Stimulated activated naive B cell treated with anti-CD40 and anti-IgM and Interleukin-4, amounts not matched to agents 10 μg/mL and 1 μg/mL and 100 μg/mL, for 72 hours (primary cell): ENCODE measurements at regions not wholly inside any gene's neighbourhood (a gene's known extent, or its start where the extent isn't known, plus 50 kb on each side); places are given as distances from the start of the nearest gene placed in this dataset.

Source experiments
- ATAC-seq, 2 donors: fragments of 150-1000 bp; cut with Tn5 transposase; replicated peaks; 2 replicates each; pipeline ENCODE4 v1.10.0; 2021; ENCODE audit warnings: moderate library complexity in 1 of 2
- DNase-seq: peaks from one replicate; pipeline ENCODE4 v3.0.0; 2021
- H3K27ac Mint-ChIP-seq: one replicate; pipeline ENCODE4 v1.8.0; 2022; ENCODE audit warnings: mild to moderate bottlenecking, mixed read lengths
- H3K27me3 Mint-ChIP-seq, 2 donors: one replicate each; pipeline ENCODE4 v1.8.0; 2022; ENCODE audit warnings: mixed read lengths in 2 of 2
- H3K36me3 Mint-ChIP-seq, 2 donors: one replicate each; pipeline ENCODE4 v1.8.0; 2022; ENCODE audit warnings: mixed read lengths in 2 of 2, mild to moderate bottlenecking in 1 of 2
- H3K4me1 Mint-ChIP-seq, 2 donors: one replicate each; pipeline ENCODE4 v1.8.0; 2022; ENCODE audit warnings: mixed read lengths in 2 of 2, mild to moderate bottlenecking in 1 of 2
- H3K4me3 Mint-ChIP-seq, 2 donors: one replicate each; pipeline ENCODE4 v1.8.0; 2022; ENCODE audit warnings: mild to moderate bottlenecking in 2 of 2, mixed read lengths in 2 of 2, moderate library complexity in 1 of 2
- H3K9me3 Mint-ChIP-seq, 2 donors: one replicate each; pipeline ENCODE4 v1.8.0; 2022; ENCODE audit warnings: mixed read lengths in 2 of 2, mild to moderate bottlenecking in 1 of 2

DNA sequence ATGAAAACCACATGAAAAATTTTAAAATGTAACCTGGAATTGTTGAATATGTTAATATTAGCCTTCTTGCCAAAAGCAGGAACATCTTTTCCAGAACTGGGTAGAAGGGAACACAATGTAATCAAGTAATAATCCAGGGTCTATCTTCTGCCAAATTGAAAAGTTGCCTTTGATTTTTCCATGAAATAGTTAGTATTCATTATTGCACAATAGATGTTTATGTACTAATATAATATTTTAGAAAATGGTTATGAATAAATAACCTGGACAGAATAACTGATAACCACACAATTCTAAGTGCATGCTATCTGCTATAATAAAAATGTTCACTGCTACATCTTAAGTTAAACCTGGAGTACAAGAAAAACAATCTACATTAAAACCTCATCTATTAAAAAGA, 802.3 kb downstream of the LIG4 start:
- no peak for DNase-seq
- no peak for ATAC-seq
- H3K4me3 Mint-ChIP-seq: no peak overlapping the region
- H3K27ac Mint-ChIP-seq: no peak overlapping the region
- no peaks in the 10 kb centered on the region for H3K27me3 Mint-ChIP-seq
- no peaks in the 10 kb centered on the region for H3K4me1 Mint-ChIP-seq
- H3K9me3 Mint-ChIP-seq: peaks cover 3 to 9% of the 10 kb centered on the region in 2 donors
- H3K36me3 Mint-ChIP-seq: no peaks in the 10 kb centered on the region

DNA sequence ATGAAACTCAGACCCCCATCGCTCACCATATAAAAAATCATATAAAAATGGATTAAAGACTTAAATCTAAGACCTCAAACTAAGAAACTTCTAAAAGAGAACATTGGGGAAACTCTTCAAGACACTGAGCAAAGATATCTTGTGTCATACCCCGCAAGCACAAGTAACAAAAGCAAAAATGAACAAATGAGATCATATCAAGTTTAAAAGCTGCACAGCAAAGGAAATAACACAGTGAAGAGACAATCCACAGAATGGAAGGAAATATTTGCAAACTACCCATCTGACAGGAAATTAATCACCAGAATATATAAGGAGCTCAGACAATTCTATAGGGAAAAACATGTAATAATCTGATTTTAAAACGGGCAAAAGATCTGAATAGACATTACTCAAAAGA, 808.3 kb downstream of the LIG4 start:
- H3K4me1 Mint-ChIP-seq: no peaks in the 10 kb centered on the region
- no peak overlapping the region for H3K27ac Mint-ChIP-seq
- DNase-seq (no peak), ATAC-seq (no peak)
- peaks cover 1 to 4% of the 10 kb centered on the region in 2 donors for H3K9me3 Mint-ChIP-seq
- H3K27me3 Mint-ChIP-seq: no peaks in the 10 kb centered on the region
- H3K36me3 Mint-ChIP-seq: no peaks in the 10 kb centered on the region
- no peak overlapping the region for H3K4me3 Mint-ChIP-seq

DNA sequence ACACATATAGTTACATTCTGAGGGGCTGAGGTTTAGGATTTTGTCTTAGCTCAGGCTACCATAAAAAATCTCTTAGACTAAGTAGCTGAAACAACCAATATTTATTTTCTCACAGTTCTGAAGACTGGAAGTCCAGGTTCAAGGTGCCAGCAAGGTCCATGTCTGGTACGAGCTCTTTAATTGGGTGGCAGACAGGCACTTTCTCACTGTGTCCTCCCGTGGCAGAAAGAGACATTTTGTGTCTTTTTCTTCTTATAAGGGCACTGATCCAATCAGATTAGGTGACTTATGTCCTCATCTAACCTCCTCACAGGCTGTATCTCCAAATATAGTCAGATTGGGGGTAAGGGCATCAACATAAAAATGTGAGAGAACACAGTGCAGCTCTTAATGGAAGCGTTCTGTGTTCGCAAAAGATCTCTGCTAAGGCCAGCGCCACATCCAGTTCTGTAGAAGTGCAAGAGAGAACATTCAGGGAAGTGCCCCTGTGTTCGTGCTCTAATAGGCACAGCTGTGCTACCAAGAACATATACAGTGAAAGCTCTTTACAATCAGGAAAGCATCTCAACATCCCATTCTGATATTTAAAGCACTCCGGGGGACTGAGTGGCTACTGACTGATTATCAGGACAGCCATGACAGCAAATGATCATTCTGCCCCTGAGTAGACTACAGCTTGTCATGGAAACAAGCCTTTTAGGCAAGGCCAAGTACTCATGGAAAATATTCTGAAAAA, 819.2 kb downstream of the LIG4 start:
- no peak for DNase-seq
- ATAC-seq: peak in 1 of 2 donors; percentile 14
- H3K36me3 Mint-ChIP-seq: no peaks in the 10 kb centered on the region
- H3K27me3 Mint-ChIP-seq: no peaks in the 10 kb centered on the region
- no peak overlapping the region for H3K27ac Mint-ChIP-seq
- no peaks in the 10 kb centered on the region for H3K4me1 Mint-ChIP-seq
- peaks cover 1 to 3% of the 10 kb centered on the region in 2 donors for H3K9me3 Mint-ChIP-seq
- H3K4me3 Mint-ChIP-seq: no peak overlapping the region

DNA sequence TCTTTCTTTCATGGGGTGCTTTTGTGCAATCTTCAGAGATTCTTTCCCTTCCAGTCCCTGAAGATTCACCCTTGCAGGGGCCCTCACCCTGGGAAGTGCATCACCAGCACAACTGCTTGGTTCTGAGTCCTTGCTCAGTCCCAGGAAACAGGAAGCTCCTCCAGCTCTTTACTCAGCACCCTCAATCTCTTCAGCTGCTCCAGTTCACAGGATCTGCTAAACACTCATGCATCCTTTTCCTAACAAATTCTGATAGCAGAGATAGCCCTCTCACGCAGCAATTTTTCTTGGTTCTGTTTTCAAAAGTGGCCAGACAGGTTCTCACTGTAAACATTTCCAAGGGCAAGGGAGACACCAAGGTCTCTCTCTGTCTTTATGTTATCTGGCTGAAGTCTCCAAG, 823.1 kb downstream of the LIG4 start:
- Mint-ChIP-seq H3K36me3 (no peaks in the 10 kb centered on the region), H3K27ac (no peak overlapping the region), H3K4me1 (no peaks in the 10 kb centered on the region), H3K4me3 (no peak overlapping the region), H3K9me3 (peaks cover 1 to 3% of the 10 kb centered on the region in 2 donors), H3K27me3 (no peaks in the 10 kb centered on the region)
- no peak for DNase-seq
- no peak for ATAC-seq

DNA sequence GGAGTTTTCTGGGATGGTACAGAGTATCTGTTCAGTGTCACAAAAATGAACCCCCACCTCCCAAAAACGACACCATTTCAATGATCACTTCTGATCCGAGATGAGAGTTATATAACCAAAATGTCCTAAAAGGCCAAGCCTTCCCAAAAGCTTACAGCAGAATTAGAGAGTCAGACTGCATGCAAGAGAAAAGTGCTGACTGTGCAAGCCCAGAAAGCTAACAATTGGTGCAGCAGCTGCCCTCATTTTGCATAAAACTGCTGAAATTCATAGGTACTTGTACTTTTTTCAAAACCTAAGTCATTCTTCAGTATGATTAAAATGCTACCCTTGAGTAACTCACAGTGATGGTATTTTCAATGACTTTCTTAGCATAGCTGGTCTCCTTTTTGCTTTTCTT, 819.6 kb upstream of the ARGLU1 start:
- H3K9me3 Mint-ChIP-seq: no peaks in the 10 kb centered on the region
- no peak for DNase-seq
- no peak for ATAC-seq
- H3K36me3 Mint-ChIP-seq: no peaks in the 10 kb centered on the region
- H3K4me1 Mint-ChIP-seq: no peaks in the 10 kb centered on the region
- no peak overlapping the region for H3K4me3 Mint-ChIP-seq
- H3K27me3 Mint-ChIP-seq: no peaks in the 10 kb centered on the region
- no peak overlapping the region for H3K27ac Mint-ChIP-seq

DNA sequence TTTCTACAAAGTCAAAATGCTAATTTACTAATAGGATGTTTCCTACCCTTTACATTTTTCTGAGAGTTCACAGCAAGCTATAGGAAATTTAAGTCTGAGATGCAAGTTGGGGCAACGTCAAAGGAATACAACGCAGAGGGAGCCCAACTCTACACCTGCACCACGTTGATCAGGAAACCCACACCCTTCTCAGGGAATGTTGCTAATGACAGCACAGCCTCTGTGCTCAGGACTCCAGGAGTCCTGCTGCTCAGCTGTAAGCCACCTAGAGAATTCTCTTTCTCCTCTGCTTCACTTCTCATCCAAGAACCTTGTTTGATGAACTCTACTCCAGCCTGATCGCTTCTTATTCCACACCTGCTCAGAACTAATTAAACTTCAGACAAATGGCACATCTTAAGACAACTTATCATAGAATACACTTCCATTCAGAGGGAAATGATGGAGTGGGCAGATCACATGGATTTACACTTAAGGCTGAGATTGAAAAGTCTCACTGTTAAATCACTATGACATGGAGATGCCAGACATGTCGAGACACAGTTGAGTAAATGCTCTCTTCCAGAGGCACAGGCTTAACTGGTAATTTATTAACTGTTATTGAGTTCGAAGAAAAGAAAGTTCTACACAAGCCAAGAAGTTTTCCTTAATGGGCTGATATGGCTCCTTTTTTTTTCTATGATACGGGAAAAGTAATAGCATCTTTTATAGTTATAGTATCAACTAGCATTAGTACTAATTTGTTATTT, 811.6 kb upstream of the ARGLU1 start:
- H3K27me3 Mint-ChIP-seq: no peaks in the 10 kb centered on the region
- H3K9me3 Mint-ChIP-seq: no peaks in the 10 kb centered on the region
- H3K36me3 Mint-ChIP-seq: no peaks in the 10 kb centered on the region
- no peaks in the 10 kb centered on the region for H3K4me1 Mint-ChIP-seq
- H3K27ac Mint-ChIP-seq: no peak overlapping the region
- DNase-seq: no peak
- no peak overlapping the region for H3K4me3 Mint-ChIP-seq
- no peak for ATAC-seq

DNA sequence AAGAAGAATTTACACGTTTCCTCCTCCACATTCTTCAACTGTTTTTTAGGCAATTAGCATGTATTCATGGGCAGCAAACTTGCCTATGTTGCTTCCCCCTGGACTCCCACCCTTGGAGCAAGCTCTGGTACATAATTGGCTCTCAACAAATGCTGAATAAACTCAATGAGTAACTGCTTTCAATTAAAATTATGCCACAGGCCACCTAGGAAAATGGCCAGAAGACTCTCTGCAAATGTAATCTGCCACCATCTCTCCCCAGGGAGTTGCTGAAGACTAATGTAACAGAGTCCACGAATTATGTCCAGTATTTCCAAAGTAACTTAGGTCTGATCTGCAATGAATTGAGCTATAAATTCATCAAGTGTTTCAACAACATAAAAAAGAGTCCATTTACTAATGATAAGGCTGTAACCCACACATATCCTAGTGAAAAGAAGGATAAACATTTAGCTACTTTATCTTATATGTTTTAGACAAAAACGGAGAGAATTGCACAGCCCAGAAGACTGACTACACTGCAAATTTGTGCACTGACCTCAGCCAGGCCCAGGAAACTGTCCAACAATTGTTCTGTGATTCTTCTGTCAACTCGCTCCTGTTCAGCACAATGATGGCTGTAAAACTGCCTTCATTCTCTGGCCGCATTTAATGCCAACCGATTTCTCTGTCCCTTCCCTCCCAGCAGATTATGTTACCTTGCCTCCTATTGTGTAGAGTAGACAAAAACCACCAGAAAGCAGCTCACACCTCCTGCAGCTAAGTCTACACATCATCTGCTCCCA, 808.6 kb upstream of the ARGLU1 start:
- no peak for DNase-seq
- H3K4me1 Mint-ChIP-seq: no peaks in the 10 kb centered on the region
- no peaks in the 10 kb centered on the region for H3K36me3 Mint-ChIP-seq
- H3K27me3 Mint-ChIP-seq: no peaks in the 10 kb centered on the region
- H3K4me3 Mint-ChIP-seq: no peak overlapping the region
- no peaks in the 10 kb centered on the region for H3K9me3 Mint-ChIP-seq
- no peak overlapping the region for H3K27ac Mint-ChIP-seq
- ATAC-seq: no peak

DNA sequence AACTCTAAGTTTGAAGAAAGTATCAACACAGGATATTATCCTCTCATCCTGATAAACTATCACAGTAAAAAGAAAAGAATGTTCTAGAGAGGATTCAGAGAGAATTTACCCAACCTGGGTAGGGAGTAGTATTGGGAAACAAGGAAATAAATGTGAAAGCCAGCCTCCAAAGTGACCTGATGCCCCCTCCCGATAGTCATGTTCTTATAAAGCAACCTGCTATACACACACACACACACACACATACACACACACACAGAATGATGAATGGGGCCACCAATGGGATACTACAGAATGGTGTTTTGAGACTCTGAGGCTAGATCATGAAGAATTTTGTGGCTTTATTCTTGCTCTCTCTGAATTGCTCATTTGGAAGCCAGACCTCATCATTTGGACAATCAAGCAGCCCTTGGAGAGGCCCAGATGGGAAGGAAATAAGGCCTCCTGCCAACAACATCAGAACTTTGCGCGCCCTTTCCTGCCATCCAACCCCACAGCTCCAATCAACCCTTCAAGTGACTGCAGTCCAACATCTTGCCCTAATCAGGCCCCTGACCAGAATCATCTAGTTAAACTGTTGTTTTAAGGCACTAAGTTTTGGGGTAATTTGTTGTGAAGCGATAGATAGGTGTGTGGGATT, 807.9 kb upstream of the ARGLU1 start:
- H3K4me1 Mint-ChIP-seq: no peaks in the 10 kb centered on the region
- no peak overlapping the region for H3K27ac Mint-ChIP-seq
- H3K9me3 Mint-ChIP-seq: no peaks in the 10 kb centered on the region
- DNase-seq (no peak), ATAC-seq (no peak)
- H3K36me3 Mint-ChIP-seq: no peaks in the 10 kb centered on the region
- no peaks in the 10 kb centered on the region for H3K27me3 Mint-ChIP-seq
- no peak overlapping the region for H3K4me3 Mint-ChIP-seq

DNA sequence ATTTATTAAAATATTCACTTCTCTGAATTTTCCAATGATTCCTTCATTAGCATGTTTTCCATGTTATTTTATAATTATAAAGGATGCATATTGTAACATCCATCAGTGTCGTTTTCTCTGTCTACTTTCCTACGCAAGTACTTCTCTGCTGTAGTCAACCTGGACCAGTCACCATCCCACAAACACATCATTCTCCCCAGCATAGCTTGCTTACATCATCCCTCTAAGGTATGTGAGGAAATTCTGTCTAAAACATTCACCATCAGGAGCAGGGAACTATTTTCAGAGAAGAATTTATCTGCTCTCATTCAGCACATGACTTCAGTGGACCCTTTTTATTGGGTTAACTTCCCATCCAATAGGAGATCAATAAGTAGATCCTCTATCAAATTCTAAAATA, 806.1 kb upstream of the ARGLU1 start:
- no peak for ATAC-seq
- no peaks in the 10 kb centered on the region for H3K36me3 Mint-ChIP-seq
- no peak for DNase-seq
- H3K27me3 Mint-ChIP-seq: no peaks in the 10 kb centered on the region
- no peaks in the 10 kb centered on the region for H3K4me1 Mint-ChIP-seq
- no peaks in the 10 kb centered on the region for H3K9me3 Mint-ChIP-seq
- no peak overlapping the region for H3K27ac Mint-ChIP-seq
- no peak overlapping the region for H3K4me3 Mint-ChIP-seq

DNA sequence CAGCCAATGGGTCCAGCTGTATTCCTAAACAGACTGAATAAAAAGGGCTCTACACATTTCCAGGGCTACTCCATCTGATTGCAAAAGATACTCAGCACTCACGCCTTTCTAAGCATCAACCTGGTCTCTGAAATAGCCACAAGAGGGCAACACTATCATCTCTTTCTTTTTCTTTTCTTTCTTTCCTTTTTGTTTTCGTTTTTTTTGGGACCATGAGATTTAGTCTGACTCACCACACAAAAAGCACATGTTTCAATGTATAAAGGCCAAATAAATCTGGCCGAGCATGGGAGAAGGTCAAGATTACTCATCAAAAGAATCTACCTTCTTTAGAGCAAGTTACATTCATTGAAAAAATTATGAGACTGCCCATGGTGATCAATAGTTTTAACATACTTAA, 805.6 kb upstream of the ARGLU1 start:
- no peak overlapping the region for H3K4me3 Mint-ChIP-seq
- no peaks in the 10 kb centered on the region for H3K36me3 Mint-ChIP-seq
- no peaks in the 10 kb centered on the region for H3K4me1 Mint-ChIP-seq
- no peak overlapping the region for H3K27ac Mint-ChIP-seq
- ATAC-seq (no peak), DNase-seq (no peak)
- H3K27me3 Mint-ChIP-seq: no peaks in the 10 kb centered on the region
- peaks cover 0 to 4% of the 10 kb centered on the region in 2 donors for H3K9me3 Mint-ChIP-seq

DNA sequence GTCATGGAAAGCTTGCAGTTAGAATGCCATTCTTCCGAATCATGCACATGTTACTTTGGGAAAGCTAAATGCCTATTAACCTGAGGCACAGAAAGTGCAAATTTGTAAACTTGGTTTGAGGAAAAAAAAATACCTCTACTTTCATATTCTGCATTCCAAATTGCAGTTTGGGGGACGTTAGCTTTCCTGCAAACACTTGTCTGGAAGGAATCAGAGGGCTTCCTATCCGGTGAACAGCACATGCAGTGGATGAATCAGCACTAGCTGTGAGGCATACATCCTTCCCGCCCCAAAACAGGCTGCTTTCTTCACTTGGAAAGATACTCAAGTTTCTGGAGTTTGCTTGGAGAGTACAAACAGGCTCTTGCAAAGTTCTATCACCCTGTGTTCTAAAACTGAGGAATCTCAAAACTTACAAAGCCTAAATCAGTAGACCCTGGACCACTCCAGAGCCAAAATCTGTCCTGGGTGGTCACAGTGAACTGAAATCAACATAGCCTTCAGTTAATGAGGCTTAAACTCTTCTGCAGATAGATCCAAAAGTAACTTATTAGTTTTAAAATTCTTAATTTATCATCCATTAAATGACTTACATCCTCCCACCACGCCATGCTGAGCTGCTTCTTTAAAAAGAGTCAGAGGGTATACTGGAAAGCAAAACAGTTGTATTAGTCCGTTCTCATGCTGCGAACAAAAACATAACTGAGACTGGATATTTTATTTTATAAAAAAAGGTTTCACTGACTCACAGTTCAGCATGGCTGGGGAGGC, 802.3 kb upstream of the ARGLU1 start:
- no peaks in the 10 kb centered on the region for H3K27me3 Mint-ChIP-seq
- H3K36me3 Mint-ChIP-seq: no peaks in the 10 kb centered on the region
- no peak overlapping the region for H3K4me3 Mint-ChIP-seq
- no peak for DNase-seq
- no peak for ATAC-seq
- no peak overlapping the region for H3K27ac Mint-ChIP-seq
- peaks cover 0 to 6% of the 10 kb centered on the region in 2 donors for H3K9me3 Mint-ChIP-seq
- no peaks in the 10 kb centered on the region for H3K4me1 Mint-ChIP-seq

DNA sequence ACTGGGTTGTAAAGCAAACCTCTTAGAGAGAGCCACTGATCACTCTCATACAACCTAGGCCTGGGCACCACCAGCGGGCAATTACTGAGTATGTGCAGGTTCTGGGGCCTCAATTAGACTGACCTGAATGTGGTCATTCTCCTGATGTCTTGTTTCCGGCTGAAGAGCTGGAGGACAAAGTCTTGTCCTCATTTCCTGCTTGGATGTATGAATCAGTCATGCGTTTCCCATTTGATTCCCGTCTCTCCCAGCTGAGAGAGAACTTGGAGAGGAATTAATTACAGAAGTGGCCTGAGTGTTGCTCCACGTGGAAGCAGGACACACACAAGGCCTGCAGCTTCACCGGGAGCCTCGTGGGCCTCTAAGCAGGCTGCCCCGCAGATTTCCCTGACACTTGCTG, 799.3 kb upstream of the ARGLU1 start:
- no peak overlapping the region for H3K27ac Mint-ChIP-seq
- H3K9me3 Mint-ChIP-seq: peaks cover 0 to 6% of the 10 kb centered on the region in 2 donors
- no peak for ATAC-seq
- no peaks in the 10 kb centered on the region for H3K4me1 Mint-ChIP-seq
- DNase-seq: no peak
- H3K4me3 Mint-ChIP-seq: no peak overlapping the region
- H3K27me3 Mint-ChIP-seq: no peaks in the 10 kb centered on the region
- no peaks in the 10 kb centered on the region for H3K36me3 Mint-ChIP-seq

DNA sequence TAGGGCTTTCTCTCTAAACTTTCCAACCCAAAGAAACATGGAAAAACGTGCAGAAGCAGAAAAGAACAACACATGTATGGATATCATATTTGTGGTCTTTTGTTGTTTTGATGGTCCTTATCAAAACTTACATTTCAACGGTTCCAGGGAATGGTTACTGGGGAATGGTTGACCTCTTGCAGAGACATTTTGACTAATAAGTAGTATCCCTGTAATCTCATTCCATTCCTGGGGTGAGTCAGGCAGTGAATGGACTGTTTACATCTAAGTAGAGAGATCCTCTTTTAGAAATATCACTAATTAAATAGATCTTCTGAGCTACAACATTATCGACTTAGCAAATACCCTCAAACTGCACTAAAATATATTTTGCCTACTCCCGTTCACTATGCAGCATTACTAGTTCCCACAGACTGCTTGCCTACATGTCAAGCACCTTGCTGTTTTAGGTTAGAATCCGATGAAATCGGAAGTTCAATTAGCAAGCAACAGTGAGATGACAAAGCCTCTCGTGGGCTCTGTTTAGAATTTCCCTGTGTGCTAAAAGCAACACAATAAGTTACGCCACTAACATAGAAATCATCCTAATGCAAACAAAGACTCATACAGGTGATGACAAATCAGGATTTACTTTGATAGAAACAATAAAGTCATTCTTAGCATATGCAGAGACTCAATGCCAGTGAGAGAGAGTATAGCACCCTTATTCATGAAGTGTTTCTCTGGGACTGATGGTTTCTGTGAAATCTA, 797.7 kb upstream of the ARGLU1 start:
- Mint-ChIP-seq H3K27ac (no peak overlapping the region), H3K4me1 (no peaks in the 10 kb centered on the region), H3K9me3 (peaks cover 5 to 8% of the 10 kb centered on the region in 2 donors), H3K27me3 (no peaks in the 10 kb centered on the region), H3K4me3 (no peak overlapping the region), H3K36me3 (no peaks in the 10 kb centered on the region)
- ATAC-seq: no peak
- no peak for DNase-seq
